ENCODE measurements at regions not wholly inside any gene's neighbourhood (a gene's known extent, or its start where the extent isn't known, plus 50 kb on each side); places are given as distances from the start of the nearest gene placed in this dataset.

GRCh38 chr12:90030726-90031125 is 322.1 kb upstream of the ATP2B1 start:
- DNase-seq (ENCODE audit: low spot score), result no peak

- DNase-seq (ENCODE audit: low spot score), result no peak
Measured at GRCh38 chr12:90029317-90029716, 320.7 kb upstream of the ATP2B1 start.

- no peak for DNase-seq (ENCODE audit: low spot score)
Measured at GRCh38 chr12:90028635-90029051, 320.0 kb upstream of the ATP2B1 start.

GRCh38 chr12:90027889-90028634 is 319.4 kb upstream of the ATP2B1 start:
- no peak for DNase-seq (ENCODE audit: low spot score)

GRCh38 chr12:90027041-90027440 is 318.4 kb upstream of the ATP2B1 start:
- no peak for DNase-seq (ENCODE audit: low spot score)

- DNase-seq (ENCODE audit: low spot score), result no peak
Measured at GRCh38 chr12:90026516-90026915, 317.9 kb upstream of the ATP2B1 start.

- DNase-seq (ENCODE audit: low spot score), result peak; percentile 29
Measured at GRCh38 chr12:90024262-90024661, 315.6 kb upstream of the ATP2B1 start.

GRCh38 chr12:90023207-90023900 is 314.7 kb upstream of the ATP2B1 start:
- no peak for DNase-seq (ENCODE audit: low spot score)

- DNase-seq (ENCODE audit: low spot score), result no peak
Measured at GRCh38 chr12:90021795-90022440, 313.3 kb upstream of the ATP2B1 start.

GRCh38 chr12:90020881-90021280 is 312.2 kb upstream of the ATP2B1 start:
- no peak for DNase-seq (ENCODE audit: low spot score)

GRCh38 chr12:90020436-90020835 is 311.8 kb upstream of the ATP2B1 start:
- no peak for DNase-seq (ENCODE audit: low spot score)

GRCh38 chr12:90020014-90020413 is 311.4 kb upstream of the ATP2B1 start:
- no peak for DNase-seq (ENCODE audit: low spot score)

GRCh38 chr12:90017316-90017715 is 308.7 kb upstream of the ATP2B1 start:
- no peak for DNase-seq (ENCODE audit: low spot score)

- peak; percentile 41 for DNase-seq (ENCODE audit: low spot score)
Measured at GRCh38 chr12:90015228-90015627, 306.6 kb upstream of the ATP2B1 start.

- no peak for DNase-seq (ENCODE audit: low spot score)
Measured at GRCh38 chr12:90013409-90013808, 304.8 kb upstream of the ATP2B1 start.

GRCh38 chr12:90010089-90010488 is 301.5 kb upstream of the ATP2B1 start:
- DNase-seq (ENCODE audit: low spot score), result no peak

- no peak for DNase-seq (ENCODE audit: low spot score)
Measured at GRCh38 chr12:90008277-90008676, 299.6 kb upstream of the ATP2B1 start.

GRCh38 chr12:90004319-90005074 is 295.9 kb upstream of the ATP2B1 start:
- no peak for DNase-seq (ENCODE audit: low spot score)

- no peak for DNase-seq (ENCODE audit: low spot score)
Measured at GRCh38 chr12:90003688-90004087, 295.1 kb upstream of the ATP2B1 start.

GRCh38 chr12:90000721-90001120 is 292.1 kb upstream of the ATP2B1 start:
- DNase-seq (ENCODE audit: low spot score), result no peak

GRCh38 chr12:89999699-90000505 is 291.3 kb upstream of the ATP2B1 start:
- DNase-seq (ENCODE audit: low spot score), result peak; percentile 80
